ENCODE measurements at regions not wholly inside any gene's neighbourhood (a gene's known extent, or its start where the extent isn't known, plus 50 kb on each side); places are given as distances from the start of the nearest gene placed in this dataset.

- Histone ChIP-seq H2AFZ (ENCODE audit: low read length, unreplicated experiment) (no peak overlapping the region), H3K27me3 (ENCODE audit: insufficient read depth, low read length) (no peaks in the 10 kb centered on the region), H3K4me3 (ENCODE audit: low read depth, low read length) (no peak overlapping the region), H3K79me2 (ENCODE audit: control insufficient read depth, insufficient read depth, low read length, unreplicated experiment) (no peaks in the 10 kb centered on the region), H3K27ac (ENCODE audit: low read depth, low read length) (no peak overlapping the region), H3K36me3 (ENCODE audit: insufficient read depth, low read length) (no peaks in the 10 kb centered on the region), H3K4me1 (ENCODE audit: control insufficient read depth, insufficient read depth, low read length, unreplicated experiment) (no peaks in the 10 kb centered on the region)
Observed at GRCh38 chr10:8192301-8192700, 137.8 kb downstream of the GATA3 start.

DNA sequence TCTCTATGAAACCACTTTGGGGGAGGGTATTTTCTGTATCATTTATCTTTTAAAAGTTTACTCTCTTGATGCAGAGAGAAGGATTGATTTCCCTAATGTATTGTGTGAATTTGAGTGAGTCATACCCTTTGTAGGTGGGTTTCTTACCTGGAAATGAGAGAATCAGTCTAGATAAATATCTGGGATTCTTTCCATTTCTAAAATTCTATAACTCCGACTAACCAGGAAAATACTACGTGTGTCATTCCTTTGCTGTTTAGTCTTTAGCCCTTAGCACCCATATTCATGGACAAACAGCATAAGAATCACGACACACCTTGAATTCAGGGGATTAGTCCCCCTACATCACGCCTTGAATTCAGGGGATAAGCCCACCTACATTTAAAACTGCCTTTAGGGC lies 139.1 kb downstream of the GATA3 start:
- Histone ChIP-seq H3K27me3 (ENCODE audit: insufficient read depth, low read length) (no peaks in the 10 kb centered on the region), H3K27ac (ENCODE audit: low read depth, low read length) (no peak overlapping the region), H3K4me1 (ENCODE audit: control insufficient read depth, insufficient read depth, low read length, unreplicated experiment) (no peaks in the 10 kb centered on the region), H3K36me3 (ENCODE audit: insufficient read depth, low read length) (no peaks in the 10 kb centered on the region), H3K79me2 (ENCODE audit: control insufficient read depth, insufficient read depth, low read length, unreplicated experiment) (no peaks in the 10 kb centered on the region), H3K4me3 (ENCODE audit: low read depth, low read length) (no peak overlapping the region), H2AFZ (ENCODE audit: low read length, unreplicated experiment) (no peak overlapping the region)

- Histone ChIP-seq H3K27ac (ENCODE audit: low read depth, low read length) (no peak overlapping the region), H3K27me3 (ENCODE audit: insufficient read depth, low read length) (no peaks in the 10 kb centered on the region), H3K4me3 (ENCODE audit: low read depth, low read length) (no peak overlapping the region), H3K79me2 (ENCODE audit: control insufficient read depth, insufficient read depth, low read length, unreplicated experiment) (no peaks in the 10 kb centered on the region), H3K4me1 (ENCODE audit: control insufficient read depth, insufficient read depth, low read length, unreplicated experiment) (no peaks in the 10 kb centered on the region), H3K36me3 (ENCODE audit: insufficient read depth, low read length) (no peaks in the 10 kb centered on the region), H2AFZ (ENCODE audit: low read length, unreplicated experiment) (no peak overlapping the region)
Observed at GRCh38 chr10:8194050-8194449, 139.6 kb downstream of the GATA3 start.

DNA sequence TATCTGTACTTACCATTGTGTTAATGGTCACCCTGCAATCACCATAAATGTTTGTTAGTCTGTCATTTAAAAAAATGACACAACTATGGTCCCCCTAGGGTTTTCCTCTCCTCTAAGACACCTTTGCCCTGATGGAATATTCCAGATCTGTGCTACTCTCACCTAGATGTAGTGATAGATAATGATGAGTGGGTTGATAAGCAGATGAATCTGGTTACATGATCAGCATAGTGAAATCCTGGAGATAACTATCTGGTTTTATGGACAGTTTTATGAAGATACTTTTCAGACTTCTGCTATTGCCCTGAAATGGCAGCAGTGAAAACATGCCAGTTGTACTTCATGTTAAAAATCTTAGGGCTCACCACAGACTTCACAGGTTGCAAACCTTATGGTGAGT lies 152.4 kb downstream of the GATA3 start:
- no peak overlapping the region for H2AFZ ChIP-seq (ENCODE audit: low read length, unreplicated experiment)
- H3K4me3 ChIP-seq (ENCODE audit: low read depth, low read length), result no peak overlapping the region
- no peaks in the 10 kb centered on the region for H3K36me3 ChIP-seq (ENCODE audit: insufficient read depth, low read length)
- H3K79me2 ChIP-seq (ENCODE audit: control insufficient read depth, insufficient read depth, low read length, unreplicated experiment), result no peaks in the 10 kb centered on the region
- no peaks in the 10 kb centered on the region for H3K27me3 ChIP-seq (ENCODE audit: insufficient read depth, low read length)
- H3K4me1 ChIP-seq (ENCODE audit: control insufficient read depth, insufficient read depth, low read length, unreplicated experiment), result no peaks in the 10 kb centered on the region
- no peak overlapping the region for H3K27ac ChIP-seq (ENCODE audit: low read depth, low read length)

- no peak overlapping the region for H2AFZ ChIP-seq (ENCODE audit: low read length, unreplicated experiment)
- no peaks in the 10 kb centered on the region for H3K36me3 ChIP-seq (ENCODE audit: insufficient read depth, low read length)
- H3K4me1 ChIP-seq (ENCODE audit: control insufficient read depth, insufficient read depth, low read length, unreplicated experiment), result no peaks in the 10 kb centered on the region
- H3K79me2 ChIP-seq (ENCODE audit: control insufficient read depth, insufficient read depth, low read length, unreplicated experiment), result no peaks in the 10 kb centered on the region
- no peak overlapping the region for H3K27ac ChIP-seq (ENCODE audit: low read depth, low read length)
- no peak overlapping the region for H3K4me3 ChIP-seq (ENCODE audit: low read depth, low read length)
- H3K27me3 ChIP-seq (ENCODE audit: insufficient read depth, low read length), result no peaks in the 10 kb centered on the region
Observed at GRCh38 chr10:8211631-8212030, 157.1 kb downstream of the GATA3 start.

DNA sequence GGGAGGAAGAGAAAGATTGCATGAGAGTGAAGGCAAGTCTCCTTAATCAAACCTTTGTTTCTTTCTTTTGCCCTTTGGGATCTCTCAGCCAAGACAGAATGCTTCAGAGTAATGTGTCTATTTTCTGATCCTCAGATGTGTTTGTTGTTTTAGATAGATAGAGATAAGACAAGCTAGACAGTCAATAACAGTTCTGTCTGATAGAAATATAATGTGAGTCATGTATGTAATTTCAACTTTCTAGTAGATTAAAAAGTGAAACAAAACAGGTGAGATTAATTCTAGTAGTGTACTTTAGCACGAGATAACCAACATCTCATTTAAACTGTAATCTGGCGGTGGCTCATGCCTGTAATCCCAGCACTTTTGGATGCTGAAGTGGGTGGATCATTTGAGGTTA lies 159.2 kb downstream of the GATA3 start:
- Histone ChIP-seq H2AFZ (ENCODE audit: low read length, unreplicated experiment) (no peak overlapping the region), H3K4me3 (ENCODE audit: low read depth, low read length) (no peak overlapping the region), H3K27me3 (ENCODE audit: insufficient read depth, low read length) (no peaks in the 10 kb centered on the region), H3K79me2 (ENCODE audit: control insufficient read depth, insufficient read depth, low read length, unreplicated experiment) (no peaks in the 10 kb centered on the region), H3K4me1 (ENCODE audit: control insufficient read depth, insufficient read depth, low read length, unreplicated experiment) (no peaks in the 10 kb centered on the region), H3K36me3 (ENCODE audit: insufficient read depth, low read length) (no peaks in the 10 kb centered on the region), H3K27ac (ENCODE audit: low read depth, low read length) (no peak overlapping the region)

- H3K4me1 ChIP-seq (ENCODE audit: control insufficient read depth, insufficient read depth, low read length, unreplicated experiment), result no peaks in the 10 kb centered on the region
Observed at GRCh38 chr10:8214587-8214986, 160.1 kb downstream of the GATA3 start.

DNA sequence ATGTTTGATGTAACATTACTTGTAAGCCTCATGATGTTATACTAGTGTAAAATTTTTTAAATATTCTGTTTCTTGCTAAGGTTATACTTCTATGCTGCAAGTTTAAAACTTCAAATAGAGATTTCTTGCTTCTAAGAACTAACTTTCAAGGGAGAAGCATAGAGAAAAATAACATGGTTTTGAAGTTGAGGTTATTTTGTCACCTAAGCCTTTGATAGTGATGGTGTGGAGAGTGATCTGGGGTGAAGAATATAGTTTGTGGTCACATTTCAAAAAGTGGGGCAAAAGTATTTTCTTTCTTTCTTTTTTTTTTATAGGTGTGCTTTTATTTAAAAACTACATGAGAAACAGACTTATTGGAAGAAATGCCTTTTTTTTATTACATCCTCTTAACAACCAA lies 162.4 kb downstream of the GATA3 start:
- Histone ChIP-seq H3K27me3 (ENCODE audit: insufficient read depth, low read length) (no peaks in the 10 kb centered on the region), H3K4me1 (ENCODE audit: control insufficient read depth, insufficient read depth, low read length, unreplicated experiment) (no peaks in the 10 kb centered on the region)

More at GRCh38 chr10:8214587-8214986, 160.1 kb downstream of the GATA3 start:
- Histone ChIP-seq H3K4me3 (ENCODE audit: low read depth, low read length) (no peak overlapping the region), H3K27me3 (ENCODE audit: insufficient read depth, low read length) (no peaks in the 10 kb centered on the region), H3K79me2 (ENCODE audit: control insufficient read depth, insufficient read depth, low read length, unreplicated experiment) (no peaks in the 10 kb centered on the region), H3K27ac (ENCODE audit: low read depth, low read length) (no peak overlapping the region), H3K36me3 (ENCODE audit: insufficient read depth, low read length) (no peaks in the 10 kb centered on the region), H2AFZ (ENCODE audit: low read length, unreplicated experiment) (no peak overlapping the region)

DNA sequence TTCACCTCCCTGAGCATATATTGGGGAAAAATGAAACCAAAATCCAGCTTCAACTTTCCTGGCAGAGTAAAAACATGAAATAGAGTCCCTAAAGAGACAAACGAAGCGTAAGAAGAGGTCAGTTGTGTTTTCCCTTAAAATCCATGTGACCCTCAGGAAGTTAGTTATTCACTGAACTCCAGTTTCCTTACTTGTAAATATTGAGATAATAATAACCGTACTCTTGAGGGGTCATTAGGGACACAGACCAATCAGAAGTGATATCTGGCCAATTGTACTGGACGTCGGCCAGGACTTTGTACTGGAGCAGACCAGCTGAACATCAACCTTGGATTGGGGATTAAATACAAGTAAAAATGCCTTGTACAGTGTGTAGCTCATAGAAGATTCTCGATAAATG lies 167.0 kb downstream of the GATA3 start:
- Histone ChIP-seq H3K4me3 (ENCODE audit: low read depth, low read length) (no peak overlapping the region), H3K4me1 (ENCODE audit: control insufficient read depth, insufficient read depth, low read length, unreplicated experiment) (no peaks in the 10 kb centered on the region), H3K36me3 (ENCODE audit: insufficient read depth, low read length) (no peaks in the 10 kb centered on the region), H3K79me2 (ENCODE audit: control insufficient read depth, insufficient read depth, low read length, unreplicated experiment) (no peaks in the 10 kb centered on the region), H2AFZ (ENCODE audit: low read length, unreplicated experiment) (no peak overlapping the region), H3K27ac (ENCODE audit: low read depth, low read length) (no peak overlapping the region), H3K27me3 (ENCODE audit: insufficient read depth, low read length) (no peaks in the 10 kb centered on the region)

More for the DNA sequence above, 162.4 kb downstream of the GATA3 start:
- Histone ChIP-seq H3K36me3 (ENCODE audit: insufficient read depth, low read length) (no peaks in the 10 kb centered on the region), H3K79me2 (ENCODE audit: control insufficient read depth, insufficient read depth, low read length, unreplicated experiment) (no peaks in the 10 kb centered on the region), H3K4me3 (ENCODE audit: low read depth, low read length) (no peak overlapping the region), H2AFZ (ENCODE audit: low read length, unreplicated experiment) (no peak overlapping the region), H3K27ac (ENCODE audit: low read depth, low read length) (no peak overlapping the region)

DNA sequence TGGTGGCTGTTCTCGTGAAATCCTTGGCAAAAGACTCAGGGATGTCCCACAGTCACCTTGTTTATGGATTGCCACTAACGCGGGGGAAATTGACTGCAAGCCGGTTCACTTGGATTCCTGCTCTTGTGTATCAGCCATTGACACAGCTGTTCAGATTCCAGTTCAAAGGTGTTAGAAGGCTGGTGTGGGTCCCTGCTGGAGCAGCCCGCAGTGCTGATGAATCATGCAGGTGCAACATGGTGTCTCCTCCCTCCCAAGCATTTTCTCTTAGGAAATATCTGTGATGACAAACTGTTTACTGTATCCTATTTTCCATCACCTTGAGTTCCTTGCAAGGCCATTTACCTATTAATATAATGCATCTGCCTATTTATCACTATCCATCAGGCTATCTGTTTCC lies 170.1 kb downstream of the GATA3 start:
- Histone ChIP-seq H3K36me3 (ENCODE audit: insufficient read depth, low read length) (no peaks in the 10 kb centered on the region), H3K4me1 (ENCODE audit: control insufficient read depth, insufficient read depth, low read length, unreplicated experiment) (no peaks in the 10 kb centered on the region), H3K27ac (ENCODE audit: low read depth, low read length) (no peak overlapping the region), H3K27me3 (ENCODE audit: insufficient read depth, low read length) (no peaks in the 10 kb centered on the region), H2AFZ (ENCODE audit: low read length, unreplicated experiment) (no peak overlapping the region), H3K4me3 (ENCODE audit: low read depth, low read length) (no peak overlapping the region), H3K79me2 (ENCODE audit: control insufficient read depth, insufficient read depth, low read length, unreplicated experiment) (no peaks in the 10 kb centered on the region)

- Histone ChIP-seq H3K4me3 (ENCODE audit: low read depth, low read length) (no peak overlapping the region), H3K27ac (ENCODE audit: low read depth, low read length) (no peak overlapping the region), H3K4me1 (ENCODE audit: control insufficient read depth, insufficient read depth, low read length, unreplicated experiment) (no peaks in the 10 kb centered on the region), H3K27me3 (ENCODE audit: insufficient read depth, low read length) (no peaks in the 10 kb centered on the region), H3K79me2 (ENCODE audit: control insufficient read depth, insufficient read depth, low read length, unreplicated experiment) (no peaks in the 10 kb centered on the region), H3K36me3 (ENCODE audit: insufficient read depth, low read length) (no peaks in the 10 kb centered on the region), H2AFZ (ENCODE audit: low read length, unreplicated experiment) (no peak overlapping the region)
Observed at GRCh38 chr10:8225187-8225586, 170.7 kb downstream of the GATA3 start.
